ENCODE measurements at regions not wholly inside any gene's neighbourhood (a gene's known extent, or its start where the extent isn't known, plus 50 kb on each side); places are given as distances from the start of the nearest gene placed in this dataset.

- DNase-seq (ENCODE audit: insufficient read length, low spot score) (no peak), FAIRE-seq (no peak)
- TF ChIP-seq POLR2A (IDR thresholded peaks at IDR 0.05; ENCODE audit: low read depth, low read length) = no peak
These were observed 742.6 kb upstream of the GRIA3 start for GRCh38 chrX:122441451-122441850.

- FAIRE-seq = no peak
- no peak for TF ChIP-seq POLR2A (IDR thresholded peaks at IDR 0.05; ENCODE audit: low read depth, low read length)
- no peak for DNase-seq (ENCODE audit: insufficient read length, low spot score)
These were observed 738.6 kb upstream of the GRIA3 start for GRCh38 chrX:122445466-122445865.

GRCh38 chrX:122464341-122464740, 719.7 kb upstream of the GRIA3 start:
- no peak for FAIRE-seq
- TF ChIP-seq POLR2A (IDR thresholded peaks at IDR 0.05; ENCODE audit: low read depth, low read length) = no peak
- DNase-seq (ENCODE audit: insufficient read length, low spot score) = no peak

- DNase-seq (ENCODE audit: insufficient read length, low spot score) (no peak), FAIRE-seq (no peak)
- no peak for TF ChIP-seq POLR2A (IDR thresholded peaks at IDR 0.05; ENCODE audit: low read depth, low read length)
These were observed 708.8 kb upstream of the GRIA3 start for GRCh38 chrX:122475306-122475705.

- TF ChIP-seq POLR2A (IDR thresholded peaks at IDR 0.05; ENCODE audit: low read depth, low read length) = no peak
- FAIRE-seq (no peak), DNase-seq (ENCODE audit: insufficient read length, low spot score) (no peak)
These were observed 683.5 kb upstream of the GRIA3 start for GRCh38 chrX:122500556-122500955.

- TF ChIP-seq POLR2A (IDR thresholded peaks at IDR 0.05; ENCODE audit: low read depth, low read length) = no peak
- FAIRE-seq (no peak), DNase-seq (ENCODE audit: insufficient read length, low spot score) (no peak)
These were observed 682.4 kb upstream of the GRIA3 start for GRCh38 chrX:122501652-122502051.

- DNase-seq (ENCODE audit: insufficient read length, low spot score) (no peak), FAIRE-seq (no peak)
- TF ChIP-seq POLR2A (IDR thresholded peaks at IDR 0.05; ENCODE audit: low read depth, low read length) = no peak
These were observed 680.1 kb upstream of the GRIA3 start for GRCh38 chrX:122504026-122504425.

- FAIRE-seq (no peak), DNase-seq (ENCODE audit: insufficient read length, low spot score) (no peak)
- no peak for TF ChIP-seq POLR2A (IDR thresholded peaks at IDR 0.05; ENCODE audit: low read depth, low read length)
These were observed 671.5 kb upstream of the GRIA3 start for GRCh38 chrX:122512561-122513072.

GRCh38 chrX:122517786-122518185, 666.3 kb upstream of the GRIA3 start:
- no peak for TF ChIP-seq POLR2A (IDR thresholded peaks at IDR 0.05; ENCODE audit: low read depth, low read length)
- DNase-seq (ENCODE audit: insufficient read length, low spot score) (no peak), FAIRE-seq (no peak)

- FAIRE-seq = no peak
- DNase-seq (ENCODE audit: insufficient read length, low spot score) = no peak
- no peak for TF ChIP-seq POLR2A (IDR thresholded peaks at IDR 0.05; ENCODE audit: low read depth, low read length)
These were observed 638.3 kb upstream of the GRIA3 start for GRCh38 chrX:122545778-122546177.

GRCh38 chrX:122546269-122546668, 637.8 kb upstream of the GRIA3 start:
- no peak for DNase-seq (ENCODE audit: insufficient read length, low spot score)
- TF ChIP-seq POLR2A (IDR thresholded peaks at IDR 0.05; ENCODE audit: low read depth, low read length) = no peak
- no peak for FAIRE-seq

GRCh38 chrX:122552286-122552800, 631.7 kb upstream of the GRIA3 start:
- TF ChIP-seq POLR2A (IDR thresholded peaks at IDR 0.05; ENCODE audit: low read depth, low read length) = no peak
- FAIRE-seq = no peak
- no peak for DNase-seq (ENCODE audit: insufficient read length, low spot score)

- FAIRE-seq (no peak), DNase-seq (ENCODE audit: insufficient read length, low spot score) (no peak)
- TF ChIP-seq POLR2A (IDR thresholded peaks at IDR 0.05; ENCODE audit: low read depth, low read length) = no peak
These were observed 628.2 kb upstream of the GRIA3 start for GRCh38 chrX:122555925-122556324.

GRCh38 chrX:122565952-122566351, 618.1 kb upstream of the GRIA3 start:
- DNase-seq (ENCODE audit: insufficient read length, low spot score) (peak; percentile 9), FAIRE-seq (no peak)
- no peak for TF ChIP-seq POLR2A (IDR thresholded peaks at IDR 0.05; ENCODE audit: low read depth, low read length)

- FAIRE-seq = no peak
- TF ChIP-seq POLR2A (IDR thresholded peaks at IDR 0.05; ENCODE audit: low read depth, low read length) = no peak
These were observed 617.7 kb upstream of the GRIA3 start for GRCh38 chrX:122566401-122566800.

GRCh38 chrX:122567911-122568310, 616.2 kb upstream of the GRIA3 start:
- DNase-seq (ENCODE audit: insufficient read length, low spot score) (no peak), FAIRE-seq (no peak)
- TF ChIP-seq POLR2A (IDR thresholded peaks at IDR 0.05; ENCODE audit: low read depth, low read length) = no peak

More at GRCh38 chrX:122566401-122566800, 617.7 kb upstream of the GRIA3 start:
- DNase-seq (ENCODE audit: insufficient read length, low spot score) = no peak
